ENCODE measurements at regions not wholly inside any gene's neighbourhood (a gene's known extent, or its start where the extent isn't known, plus 50 kb on each side); places are given as distances from the start of the nearest gene placed in this dataset.

GRCh38 chr16:16879567-16880251, 500.8 kb downstream of the NPIPA7 start:
- H3K9me3 ChIP-seq = no peaks in the 10 kb centered on the region

GRCh38 chr16:16881814-16882213, 502.9 kb downstream of the NPIPA7 start:
- no peak overlapping the region for H3K27ac ChIP-seq
- no peaks in the 10 kb centered on the region for H3K36me3 ChIP-seq
- no peak overlapping the region for H3K4me3 ChIP-seq (replicated peaks in 1 of 3)
- TF ChIP-seq POLR2A (IDR thresholded peaks at IDR 0.05) (no peak), CTCF (IDR thresholded peaks at IDR 0.05) (no peak)
- H3K27me3 ChIP-seq = no peaks in the 10 kb centered on the region
- no peak for DNase-seq
- intact Hi-C loops (cut with DNase I) = no loop called here
- WGBS, 2 donors = 54 to 66% methylated on average over 7 of the region's 7 CpGs
- no peaks in the 10 kb centered on the region for H3K4me1 ChIP-seq
- no peaks in the 10 kb centered on the region for H3K9me3 ChIP-seq

More at GRCh38 chr16:16879567-16880251, 500.8 kb downstream of the NPIPA7 start:
- no peak overlapping the region for H3K4me3 ChIP-seq (replicated peaks in 1 of 3)
- intact Hi-C loops (cut with DNase I) = no loop called here
- no peaks in the 10 kb centered on the region for H3K27me3 ChIP-seq
- 66 to 74% methylated on average over 8 of the region's 8 CpGs for WGBS, 2 donors
- DNase-seq = no peak
- H3K27ac ChIP-seq = no peak overlapping the region
- no peaks in the 10 kb centered on the region for H3K36me3 ChIP-seq
- H3K4me1 ChIP-seq = no peaks in the 10 kb centered on the region
- TF ChIP-seq POLR2A (IDR thresholded peaks at IDR 0.05) (no peak), CTCF (IDR thresholded peaks at IDR 0.05) (no peak)

- Histone ChIP-seq H3K9me3 (no peaks in the 10 kb centered on the region), H3K4me3 (replicated peaks in 1 of 3) (no peak overlapping the region), H3K27me3 (no peaks in the 10 kb centered on the region), H3K36me3 (no peaks in the 10 kb centered on the region), H3K4me1 (no peaks in the 10 kb centered on the region), H3K27ac (no peak overlapping the region)
- intact Hi-C loops (cut with DNase I) = no loop called here
- TF ChIP-seq CTCF (IDR thresholded peaks at IDR 0.05) (no peak), POLR2A (IDR thresholded peaks at IDR 0.05) (no peak)
- WGBS, 2 donors = 88 to 91% methylated on average over 3 of the region's 3 CpGs
- DNase-seq = no peak
Measured at GRCh38 chr16:16882766-16883165, 503.8 kb downstream of the NPIPA7 start.

GRCh38 chr16:16884451-16884850, 505.5 kb downstream of the NPIPA7 start:
- WGBS, 2 donors = 96 to 100% methylated on average over 1 of the region's 1 CpG

More at GRCh38 chr16:16884451-16884850, 505.5 kb downstream of the NPIPA7 start:
- Histone ChIP-seq H3K4me3 (replicated peaks in 1 of 3) (no peak overlapping the region), H3K9me3 (no peaks in the 10 kb centered on the region), H3K4me1 (no peaks in the 10 kb centered on the region), H3K27me3 (no peaks in the 10 kb centered on the region), H3K36me3 (no peaks in the 10 kb centered on the region), H3K27ac (no peak overlapping the region)
- intact Hi-C loops (cut with DNase I) = no loop called here
- no peak for TF ChIP-seq POLR2A (IDR thresholded peaks at IDR 0.05)
- no peak for TF ChIP-seq CTCF (IDR thresholded peaks at IDR 0.05)
- DNase-seq = no peak
